ENCODE measurements at regions not wholly inside any gene's neighbourhood (a gene's known extent, or its start where the extent isn't known, plus 50 kb on each side); places are given as distances from the start of the nearest gene placed in this dataset.

DNA sequence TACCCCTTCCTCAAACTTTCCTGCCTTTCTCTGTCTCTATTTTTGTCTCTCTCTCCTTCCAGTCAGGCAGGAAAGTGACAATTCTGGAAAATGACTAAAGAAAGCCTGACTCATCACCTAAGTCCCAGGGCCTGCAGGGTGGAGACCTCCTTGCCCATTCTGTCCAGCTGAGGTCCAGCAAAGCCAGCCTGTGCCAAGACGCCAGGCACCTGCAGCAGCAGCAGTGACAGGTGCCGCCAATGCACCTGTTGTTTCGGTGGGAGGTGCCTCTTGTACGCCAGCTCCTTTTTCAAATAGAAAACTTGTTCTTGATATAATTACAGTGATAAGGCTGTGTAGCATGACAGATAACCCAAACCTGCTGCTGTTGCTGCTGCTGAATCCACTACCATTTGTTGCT lies 501.3 kb downstream of the NTRK3 start:
- Histone ChIP-seq H3K9me3 (ENCODE audit: insufficient read depth, low read depth) (no peaks in the 10 kb centered on the region), H3K4me1 (replicated peaks; ENCODE audit: insufficient read depth) (peaks cover 12% of the 10 kb centered on the region), H4K20me1 (ENCODE audit: insufficient read depth) (no peaks in the 10 kb centered on the region), H3K9me2 (ENCODE audit: insufficient read depth) (no peaks in the 10 kb centered on the region), H3K4me2 (no peak overlapping the region), H3K27ac (no peak overlapping the region), H3K79me2 (ENCODE audit: low read depth) (no peaks in the 10 kb centered on the region), H3K36me3 (ENCODE audit: low read depth) (no peaks in the 10 kb centered on the region), H3F3A (ENCODE audit: insufficient read depth, low read depth) (no peaks in the 10 kb centered on the region), H3K4me3 (no peak overlapping the region), H2AFZ (no peak overlapping the region), H3K27me3 (ENCODE audit: insufficient read depth, low read depth) (no peaks in the 10 kb centered on the region)
- DNase-seq = peak in 1 of 2 experiments; percentile 22
- CTCF ChIA-PET = no interaction called here
- no TSS peak for BruUV-seq (replicated peaks)
- POLR2A ChIA-PET (ENCODE audit: unreplicated experiment) = no interaction called here
- intact Hi-C loops (cut with micrococcal nuclease; ENCODE audit: unreplicated experiment) = no loop called here
- no peak for TF ChIP-seq EZH2 (IDR thresholded peaks at IDR 0.05; ENCODE audit: low read depth)
- no peak for TF ChIP-seq CTCF (conservative IDR thresholded peaks at IDR 0.05)

DNA sequence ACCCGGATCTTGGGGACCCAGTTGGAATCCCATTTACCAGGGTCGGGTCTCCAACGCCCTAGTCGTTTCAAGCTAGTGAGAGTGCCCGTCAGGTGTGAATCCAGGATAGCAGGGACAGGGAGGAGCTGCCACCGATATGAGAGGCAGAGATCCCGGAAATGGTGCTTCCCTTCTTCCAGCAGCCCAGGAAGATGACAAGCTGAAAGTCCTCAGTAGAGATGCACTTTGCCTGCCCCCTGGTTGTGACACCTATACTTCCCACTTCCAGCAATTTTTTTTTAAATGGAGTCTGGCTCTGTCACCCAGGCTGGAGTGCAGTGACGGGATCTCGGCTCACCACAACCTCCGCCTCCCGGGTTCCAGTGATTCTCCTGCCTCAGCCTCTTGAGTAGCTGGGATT lies 503.0 kb downstream of the NTRK3 start:
- Histone ChIP-seq H4K20me1 (ENCODE audit: insufficient read depth) (no peaks in the 10 kb centered on the region), H3F3A (ENCODE audit: insufficient read depth, low read depth) (no peaks in the 10 kb centered on the region), H3K4me3 (no peak overlapping the region), H3K9me3 (ENCODE audit: insufficient read depth, low read depth) (no peaks in the 10 kb centered on the region), H3K4me1 (replicated peaks; ENCODE audit: insufficient read depth) (peaks cover 12% of the 10 kb centered on the region), H3K36me3 (ENCODE audit: low read depth) (no peaks in the 10 kb centered on the region), H3K79me2 (ENCODE audit: low read depth) (no peaks in the 10 kb centered on the region), H3K27me3 (ENCODE audit: insufficient read depth, low read depth) (no peaks in the 10 kb centered on the region), H2AFZ (no peak overlapping the region), H3K9me2 (ENCODE audit: insufficient read depth) (no peaks in the 10 kb centered on the region), H3K27ac (no peak overlapping the region), H3K4me2 (no peak overlapping the region)
- CTCF ChIA-PET = no interaction called here
- no peak for DNase-seq
- POLR2A ChIA-PET (ENCODE audit: unreplicated experiment) = no interaction called here
- intact Hi-C loops (cut with micrococcal nuclease; ENCODE audit: unreplicated experiment) = no loop called here
- no TSS peak for BruUV-seq (replicated peaks)
- TF ChIP-seq EZH2 (IDR thresholded peaks at IDR 0.05; ENCODE audit: low read depth) = no peak
- no peak for TF ChIP-seq CTCF (conservative IDR thresholded peaks at IDR 0.05)

DNA sequence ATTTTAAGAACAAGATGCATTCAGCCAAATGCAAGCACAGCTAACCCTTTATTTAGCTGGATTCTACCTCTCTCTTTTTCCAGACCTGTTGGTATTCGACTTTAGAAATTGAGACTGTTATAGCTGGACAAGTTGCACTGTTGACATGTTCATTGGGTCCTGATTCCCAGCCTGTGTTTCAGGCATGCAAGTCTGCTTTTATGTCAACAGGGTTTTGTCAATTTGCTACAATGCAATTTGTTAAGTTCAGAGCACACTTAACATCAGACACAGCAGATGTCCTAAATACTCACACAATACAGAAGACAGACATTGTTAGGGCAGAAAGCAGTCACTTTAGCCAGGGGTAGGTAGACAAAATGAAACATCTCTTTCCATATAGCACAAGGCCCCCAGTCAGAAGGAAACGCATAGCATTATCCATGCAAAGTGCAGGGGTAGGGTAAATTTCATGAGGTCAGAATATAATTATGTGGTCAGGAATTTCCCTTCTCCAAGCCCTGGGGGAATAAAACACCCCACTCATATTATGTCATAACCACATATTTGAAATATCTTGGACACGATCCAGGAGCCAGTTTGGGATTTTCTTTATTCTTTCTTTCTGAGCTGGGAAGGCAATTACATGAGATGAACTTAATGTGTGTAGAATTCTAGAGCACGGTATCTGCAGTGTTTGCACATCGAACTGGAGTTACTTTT lies 504.1 kb downstream of the NTRK3 start:
- Histone ChIP-seq H3F3A (ENCODE audit: insufficient read depth, low read depth) (no peaks in the 10 kb centered on the region), H3K4me1 (replicated peaks; ENCODE audit: insufficient read depth) (peaks cover 12% of the 10 kb centered on the region), H3K9me3 (ENCODE audit: insufficient read depth, low read depth) (no peaks in the 10 kb centered on the region), H2AFZ (no peak overlapping the region), H4K20me1 (ENCODE audit: insufficient read depth) (no peaks in the 10 kb centered on the region), H3K4me2 (peak overlapping the region; percentile 12; the same call in 1 of the 2 replicates), H3K27me3 (ENCODE audit: insufficient read depth, low read depth) (no peaks in the 10 kb centered on the region), H3K27ac (no peak overlapping the region), H3K79me2 (ENCODE audit: low read depth) (no peaks in the 10 kb centered on the region), H3K36me3 (ENCODE audit: low read depth) (no peaks in the 10 kb centered on the region), H3K9me2 (ENCODE audit: insufficient read depth) (no peaks in the 10 kb centered on the region), H3K4me3 (no peak overlapping the region)
- ChIA-PET CTCF (no interaction called here), POLR2A (ENCODE audit: unreplicated experiment) (no interaction called here)
- no TSS peak for BruUV-seq (replicated peaks)
- intact Hi-C loops (cut with micrococcal nuclease; ENCODE audit: unreplicated experiment) = no loop called here
- TF ChIP-seq CTCF (conservative IDR thresholded peaks at IDR 0.05) (no peak), EZH2 (IDR thresholded peaks at IDR 0.05; ENCODE audit: low read depth) (no peak)
- DNase-seq = peak; percentile 20 to 59

All from PC-9 (cell line).